ENCODE measurements at regions not wholly inside any gene's neighbourhood (a gene's known extent, or its start where the extent isn't known, plus 50 kb on each side); places are given as distances from the start of the nearest gene placed in this dataset.
"Not testable (repeated sequence)": the region's sequence is repeated elsewhere in the genome, so short reads cannot be mapped to it uniquely, and the experiment has no call there.

DNA sequence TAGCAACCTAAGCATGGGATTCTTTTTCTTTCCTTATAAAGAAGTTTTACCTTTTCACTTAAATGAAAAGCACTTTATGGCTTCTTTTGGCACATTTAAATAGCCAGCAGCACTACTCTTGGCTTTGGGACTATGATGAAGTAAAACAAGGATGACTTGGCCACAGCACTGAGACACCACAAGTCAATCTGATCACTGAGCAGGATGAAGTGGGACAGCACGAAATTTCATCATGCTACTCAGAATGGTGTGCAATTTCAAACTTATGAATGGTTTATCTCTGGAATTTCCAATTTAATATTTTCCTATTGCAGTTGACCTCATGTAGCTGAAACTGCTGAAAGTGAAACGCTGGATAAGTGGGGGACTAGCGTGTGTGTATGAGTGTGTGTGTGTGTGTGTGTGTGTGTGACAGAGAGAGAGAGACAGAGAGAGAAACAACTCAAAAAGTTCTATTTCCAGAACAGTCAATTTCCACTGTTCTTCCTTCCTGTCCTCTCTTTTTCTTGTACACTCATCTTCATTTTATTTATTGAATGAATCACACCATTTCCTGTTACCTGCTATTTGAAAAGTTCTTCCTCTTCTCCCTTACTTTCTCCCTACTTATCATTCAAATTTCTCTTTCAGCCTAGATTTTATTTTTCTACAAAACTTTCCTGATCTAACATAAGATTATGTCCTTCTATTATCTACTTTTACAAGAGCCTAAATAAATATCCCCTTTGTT lies 414.2 kb upstream of the MIR17HG start:
- no peak for DNase-seq

DNA sequence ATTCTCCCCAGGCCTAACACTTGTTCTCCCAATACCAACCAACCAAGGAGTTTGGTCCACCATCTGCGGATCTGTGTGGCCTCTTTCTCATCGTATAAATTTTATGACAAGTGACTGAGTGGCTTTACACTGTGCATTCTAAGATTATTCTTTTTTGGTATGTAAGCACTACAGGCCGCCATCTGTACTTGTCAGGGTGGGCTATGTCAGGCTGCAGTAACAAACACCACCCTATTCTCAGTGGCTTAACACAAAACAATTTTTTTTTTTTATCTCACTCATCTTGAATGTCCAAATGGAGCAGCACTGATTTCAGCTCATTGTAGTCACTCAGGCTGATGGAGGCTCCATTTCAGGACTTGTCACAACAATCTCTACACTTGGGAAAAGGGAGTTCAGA lies 412.7 kb upstream of the MIR17HG start:
- no peak for DNase-seq

DNA sequence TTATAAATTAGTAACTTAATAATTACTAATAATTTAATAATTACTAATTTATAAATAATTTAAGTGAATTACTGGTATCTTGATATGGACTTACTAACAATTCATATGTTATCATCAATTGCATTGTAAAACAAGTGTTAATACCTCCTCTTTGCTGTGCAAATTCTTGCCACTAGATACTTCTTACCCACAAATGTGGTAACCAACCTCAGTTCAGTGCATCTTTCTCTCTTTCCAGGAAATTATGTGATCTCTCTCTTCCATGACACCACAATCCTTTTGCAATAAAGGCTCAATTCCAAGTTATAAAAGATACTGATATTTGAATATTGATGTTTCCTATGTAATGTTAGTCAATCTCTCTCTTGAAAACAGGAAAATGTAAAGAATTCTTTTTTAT lies 408.6 kb upstream of the MIR17HG start:
- no peak for DNase-seq

DNA sequence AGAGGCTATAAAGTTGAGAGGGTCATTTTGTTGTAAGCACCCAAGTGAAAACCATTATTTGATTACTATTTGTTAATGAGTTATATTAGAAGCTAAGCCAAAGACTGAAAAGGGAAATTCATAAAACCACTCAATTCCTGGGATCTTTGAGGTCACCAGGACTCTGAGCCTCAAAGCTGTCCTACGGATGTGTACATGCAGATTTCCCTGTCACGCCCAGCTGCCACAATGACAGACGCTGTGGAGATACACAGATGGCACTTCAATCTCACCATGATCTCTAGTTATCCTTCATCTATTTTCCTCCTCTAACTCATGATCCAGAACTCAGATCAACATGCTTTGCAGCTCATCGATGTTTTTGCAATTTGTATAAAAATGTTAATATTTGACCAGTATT lies 403.5 kb upstream of the MIR17HG start:
- no peak for DNase-seq

DNA sequence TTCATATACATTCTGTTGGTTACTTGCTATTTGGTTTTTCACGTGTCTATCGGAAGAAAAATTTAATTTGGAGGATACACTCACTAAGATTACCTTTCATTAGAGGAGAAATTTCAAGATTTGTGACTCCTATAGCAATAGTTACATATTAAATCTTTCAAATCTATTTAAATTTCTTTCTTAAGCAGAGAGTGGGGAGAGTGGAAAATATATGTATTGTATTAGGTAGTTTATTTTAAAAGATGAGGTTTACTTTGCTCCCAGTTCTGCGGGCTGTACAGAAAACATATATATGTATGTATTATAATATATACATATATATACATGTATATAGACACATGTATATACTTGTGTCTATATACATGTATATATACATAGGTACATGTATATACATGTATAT lies 402.3 kb upstream of the MIR17HG start:
- DNase-seq, result not testable (repeated sequence)

DNA sequence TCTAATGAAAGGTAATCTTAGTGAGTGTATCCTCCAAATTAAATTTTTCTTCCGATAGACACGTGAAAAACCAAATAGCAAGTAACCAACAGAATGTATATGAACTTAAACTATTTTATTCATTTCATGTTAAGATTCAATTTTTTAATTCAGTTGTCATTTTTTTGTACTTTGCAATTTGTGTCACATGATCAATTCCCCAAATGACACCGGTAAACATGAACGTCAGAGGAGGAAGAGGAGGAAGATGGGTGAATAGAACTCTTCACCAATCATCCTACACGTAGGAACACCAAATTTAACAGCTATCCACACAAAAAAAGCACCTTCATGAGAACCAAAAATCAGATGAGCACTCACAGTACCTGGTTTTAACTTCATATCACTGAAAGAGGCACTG lies 401.4 kb upstream of the MIR17HG start:
- DNase-seq, result not testable (repeated sequence)

DNA sequence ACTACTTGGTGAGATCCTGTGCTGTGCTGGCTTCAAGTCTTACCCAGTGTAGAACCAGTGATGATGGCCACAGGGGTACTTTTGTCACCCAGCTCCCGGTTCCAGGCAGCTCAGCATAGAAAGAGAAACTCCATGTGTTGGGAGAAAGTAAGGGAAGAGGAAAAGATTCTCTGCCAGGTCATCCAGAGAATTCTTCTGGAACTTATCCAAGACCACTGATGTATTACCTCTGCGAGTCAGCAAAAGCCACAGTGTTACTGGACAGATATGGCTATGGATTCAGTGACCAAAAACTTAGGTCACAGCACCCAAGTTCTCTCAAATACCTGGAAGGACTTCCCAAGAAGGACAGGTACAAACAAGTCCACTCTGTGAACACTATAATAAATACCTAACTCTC lies 399.5 kb upstream of the MIR17HG start:
- no peak for DNase-seq

DNA sequence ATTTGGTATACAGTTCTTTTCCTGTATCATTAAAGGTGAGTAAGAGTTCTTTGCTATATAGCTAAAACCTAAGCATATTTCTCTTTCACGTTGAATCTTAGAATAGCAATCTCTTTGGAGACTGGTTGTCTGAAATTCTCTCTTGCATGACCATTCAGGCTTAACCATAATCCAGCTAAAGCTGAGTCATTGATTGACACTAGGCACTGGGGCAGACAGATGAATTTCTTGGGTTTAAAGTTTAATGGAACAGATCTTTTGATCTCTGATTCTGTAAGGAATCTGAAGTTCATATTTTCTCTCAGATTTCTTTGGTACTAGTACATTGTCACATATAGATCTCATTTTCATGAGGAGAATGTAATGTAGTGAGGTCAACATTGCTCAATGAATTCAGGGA lies 397.3 kb upstream of the MIR17HG start:
- DNase-seq, result no peak

DNA sequence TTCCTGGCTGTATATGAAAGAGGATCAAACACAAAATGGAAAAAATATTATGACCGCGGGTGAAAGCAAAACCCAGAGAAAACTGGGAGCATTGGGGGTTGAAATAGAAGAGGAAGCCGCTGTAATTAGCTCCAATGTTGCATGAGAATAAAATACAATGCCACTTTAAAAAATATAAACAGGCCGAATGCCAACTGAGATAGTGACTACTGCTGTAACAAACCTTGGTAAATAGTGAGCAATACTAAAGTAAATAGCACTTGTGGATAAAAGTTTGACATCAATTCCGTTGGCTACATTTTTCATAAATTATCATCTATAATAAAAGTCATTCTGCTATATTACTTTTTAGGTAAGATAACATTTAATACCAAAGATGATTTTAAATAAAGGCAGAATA lies 395.8 kb upstream of the MIR17HG start:
- DNase-seq, result no peak

DNA sequence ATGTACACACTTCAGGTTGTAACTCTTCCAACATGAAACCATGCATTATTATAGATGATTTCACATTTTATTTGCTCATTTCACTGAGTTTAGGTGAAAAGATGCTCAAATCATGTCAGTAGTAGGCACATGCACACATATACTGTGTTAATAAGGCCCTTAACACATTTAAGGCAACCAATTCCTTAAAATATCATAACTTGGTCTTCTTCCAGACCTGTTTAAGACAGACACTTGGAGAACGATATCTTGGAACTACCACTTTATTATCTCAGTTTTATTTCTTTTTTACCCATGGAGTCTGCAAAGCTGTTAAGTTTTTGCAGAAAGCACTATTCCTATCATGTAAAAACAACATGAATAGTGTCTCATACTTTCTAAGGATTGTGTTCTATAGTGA lies 395.2 kb upstream of the MIR17HG start:
- DNase-seq, result no peak

DNA sequence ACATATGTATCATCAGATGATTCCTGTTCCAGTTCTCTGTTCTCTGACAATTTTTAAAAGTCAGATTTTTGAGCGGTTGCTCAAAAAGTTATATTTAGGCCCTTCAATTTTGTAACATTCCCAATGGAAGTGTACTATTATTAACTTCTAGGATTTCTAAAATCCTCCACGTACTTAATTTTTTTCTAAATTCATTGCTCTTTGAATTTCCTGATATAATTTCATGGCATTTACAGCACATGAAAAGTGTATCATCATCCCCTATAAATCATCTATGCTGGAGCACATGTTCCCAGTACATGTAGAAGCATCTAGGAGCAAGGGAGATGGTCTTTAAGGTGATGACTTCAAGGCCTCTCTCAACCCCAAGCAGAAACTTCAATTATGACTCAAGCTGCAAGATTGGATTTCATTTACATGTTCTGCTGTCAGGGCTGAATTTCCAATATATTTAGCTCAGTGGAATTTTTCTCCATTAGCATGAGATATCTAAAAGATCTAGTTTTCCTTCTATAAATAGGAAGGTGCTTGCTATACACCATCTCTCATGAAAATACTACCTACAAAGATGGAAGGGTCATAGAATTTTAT lies 392.8 kb upstream of the MIR17HG start:
- DNase-seq, result no peak

DNA sequence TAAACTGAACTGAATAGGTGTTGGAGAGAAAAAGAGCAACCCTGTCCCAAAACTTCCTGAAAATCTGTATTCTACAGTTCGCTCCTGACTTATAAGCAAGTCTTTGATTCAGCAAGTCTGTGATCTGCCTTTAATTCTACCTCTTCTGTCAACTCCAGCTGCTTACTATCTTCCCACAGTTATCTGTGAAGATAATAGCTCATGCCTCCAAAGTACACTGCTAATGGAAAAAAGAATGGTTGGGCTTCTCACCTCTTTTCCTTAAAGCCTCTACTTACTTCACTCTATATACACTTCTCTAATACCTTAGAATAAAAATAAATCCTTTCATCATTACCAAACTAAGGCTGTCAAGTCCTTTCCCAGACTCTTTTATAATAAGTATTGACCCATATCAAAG lies 391.5 kb upstream of the MIR17HG start:
- no peak for DNase-seq

DNA sequence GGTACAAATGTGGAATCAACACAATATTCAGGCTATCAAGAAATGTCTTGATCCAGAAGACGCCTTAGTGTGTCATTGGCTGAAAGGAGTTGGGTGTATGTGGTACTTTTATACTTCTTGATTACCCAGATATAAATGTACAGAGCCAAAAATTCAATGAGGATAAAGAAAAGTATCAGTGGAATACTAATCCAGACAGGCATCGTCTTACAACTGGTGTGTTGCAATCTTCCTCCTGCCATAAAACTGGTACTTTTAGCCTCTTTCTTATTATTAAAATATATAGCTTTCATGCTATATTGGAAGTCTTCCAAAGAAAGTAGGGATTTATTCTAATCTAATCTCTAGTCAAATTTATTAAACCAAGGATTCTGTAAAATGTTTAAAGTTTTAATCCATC lies 388.6 kb upstream of the MIR17HG start:
- no peak for DNase-seq

DNA sequence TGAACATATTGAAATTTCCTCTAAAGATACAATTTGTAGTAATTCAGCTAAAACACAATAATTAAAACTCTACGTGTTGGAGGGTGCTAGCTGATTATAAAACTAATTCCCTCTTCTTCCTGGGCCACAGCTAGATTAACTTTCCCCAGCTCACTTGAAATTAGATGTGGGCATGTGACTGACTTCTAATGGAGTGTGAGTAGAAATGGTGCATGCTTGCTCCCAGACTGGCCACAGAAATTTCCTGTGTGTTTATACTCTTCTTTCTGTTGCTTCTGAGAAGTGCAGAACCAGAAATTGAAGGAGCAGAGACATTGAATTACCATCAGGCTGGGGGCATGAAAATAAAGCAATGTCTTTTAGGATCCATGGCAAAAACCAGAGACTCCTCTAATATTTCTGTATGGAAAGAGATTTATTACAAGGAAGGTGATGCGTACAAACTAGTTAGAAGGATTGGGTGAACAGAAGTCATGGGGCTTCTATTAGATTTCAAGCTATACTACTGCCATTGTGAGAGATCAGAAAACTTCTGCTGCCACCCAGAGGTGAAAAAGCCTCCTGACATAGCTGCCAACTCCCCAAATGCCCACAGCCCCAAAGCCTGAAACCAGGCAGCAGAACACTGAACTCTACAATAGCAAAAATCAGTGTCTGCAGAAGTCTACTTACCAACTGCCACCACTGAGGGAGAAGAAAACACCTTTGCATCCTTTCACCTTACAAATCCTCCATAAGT lies 379.2 kb upstream of the MIR17HG start:
- DNase-seq, result peak in 1 of 3 donors; percentile 3

DNA sequence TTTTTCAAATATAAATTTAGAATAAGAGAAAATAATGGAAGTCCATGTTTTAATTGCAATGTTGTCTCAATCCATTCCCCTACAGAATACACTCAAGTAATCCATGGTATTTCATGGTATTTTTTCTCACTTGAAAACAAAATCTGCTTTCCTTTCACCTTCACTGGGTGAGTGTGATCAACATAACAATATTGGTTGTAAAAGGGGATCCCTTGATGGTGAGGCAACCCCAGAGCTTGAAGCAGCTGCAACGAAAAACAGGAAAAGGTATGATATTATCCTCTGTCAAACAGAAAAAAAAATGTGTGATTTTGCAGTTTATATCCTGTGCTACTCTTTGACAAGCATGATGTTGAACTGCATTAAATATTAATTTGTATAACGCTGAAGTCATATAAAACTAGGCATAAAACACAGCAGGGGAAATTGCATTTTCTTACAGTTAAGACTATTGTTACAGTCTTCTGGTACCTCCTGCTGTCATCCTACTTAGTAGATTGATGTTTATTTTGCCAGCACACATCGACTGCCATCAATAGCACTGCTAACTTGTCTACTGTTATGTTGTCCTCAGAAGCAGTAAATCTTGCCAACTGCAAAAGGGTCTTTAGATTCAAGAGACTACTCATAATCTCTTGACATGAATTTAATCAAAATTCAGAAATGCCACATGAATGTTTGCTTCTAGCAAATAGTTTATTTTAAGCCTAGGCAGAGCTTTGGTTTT lies 373.1 kb upstream of the MIR17HG start:
- no peak for DNase-seq

DNA sequence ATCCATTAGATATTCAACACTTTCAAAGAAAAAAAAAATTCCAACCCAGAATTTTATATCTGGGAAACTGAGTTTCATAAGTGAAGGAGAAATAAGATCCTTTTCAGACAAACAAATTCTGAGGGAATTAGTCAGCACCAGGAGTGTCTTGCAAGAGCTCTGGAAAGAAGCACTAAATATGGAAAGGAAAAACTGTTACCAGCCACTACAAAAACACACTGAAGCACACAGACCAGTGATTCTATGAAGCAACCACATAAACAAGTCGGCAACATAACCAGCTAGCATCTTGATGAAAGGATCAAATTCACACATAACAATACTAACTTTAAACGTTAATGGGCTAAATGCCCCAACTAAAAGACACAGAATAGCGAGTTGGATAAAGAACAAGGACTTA lies 368.4 kb upstream of the MIR17HG start:
- no peak for DNase-seq

DNA sequence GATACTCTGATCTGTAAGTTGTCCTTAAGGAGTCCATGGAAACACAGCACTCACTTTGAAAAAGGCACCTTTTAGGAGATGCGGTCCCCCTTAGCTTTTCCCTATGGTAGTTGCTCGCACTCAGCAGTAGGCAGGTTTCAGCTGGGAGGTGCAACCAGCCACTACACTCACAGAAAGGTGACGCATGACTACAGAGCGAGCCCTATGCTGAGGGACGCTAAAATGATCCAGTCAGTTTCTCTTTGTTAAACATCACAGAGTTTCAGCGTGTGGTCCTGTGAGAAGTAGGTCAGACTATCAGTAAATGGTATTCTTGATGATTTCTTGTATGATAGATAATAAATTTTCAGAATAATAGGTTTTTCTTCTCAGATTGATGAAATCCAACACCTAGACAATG lies 362.7 kb upstream of the MIR17HG start:
- DNase-seq, result no peak

DNA sequence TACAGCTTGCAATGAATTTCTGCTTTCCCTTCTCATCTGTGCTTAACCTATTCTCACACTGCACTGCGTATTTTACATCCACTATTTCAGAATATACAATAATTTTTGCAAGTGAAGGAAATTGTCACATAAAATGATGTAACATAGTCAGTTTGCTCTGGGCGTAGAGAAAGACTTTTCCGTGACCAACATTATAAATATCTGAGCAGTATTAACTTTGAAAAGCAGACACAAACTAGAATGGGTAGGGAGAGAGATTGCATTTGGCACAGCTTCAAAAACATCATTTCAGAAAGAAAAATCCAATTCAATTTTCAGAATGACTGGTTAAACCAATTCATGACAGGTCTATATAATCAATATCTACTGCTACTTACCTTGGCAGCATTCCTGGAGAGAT lies 352.5 kb upstream of the MIR17HG start:
- DNase-seq, result no peak

DNA sequence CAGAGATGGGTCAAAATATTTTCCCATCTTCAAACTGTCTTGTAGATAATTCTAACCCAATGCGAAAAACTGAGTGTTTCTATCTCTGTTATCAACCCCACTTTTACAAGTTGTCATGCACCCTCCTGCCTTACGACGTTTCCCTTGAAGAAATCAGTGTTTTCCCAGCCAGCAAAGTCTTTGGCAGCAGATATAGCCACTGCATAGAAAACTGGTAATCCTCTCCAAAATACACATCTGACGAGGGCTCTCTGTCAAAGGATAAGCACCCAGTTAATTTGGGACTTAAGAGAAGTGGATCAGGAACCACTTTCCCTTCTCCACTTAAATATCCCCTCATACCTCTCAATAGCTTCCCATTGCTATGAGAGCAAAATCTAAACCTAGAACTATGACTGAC lies 351.9 kb upstream of the MIR17HG start:
- DNase-seq, result no peak

DNA sequence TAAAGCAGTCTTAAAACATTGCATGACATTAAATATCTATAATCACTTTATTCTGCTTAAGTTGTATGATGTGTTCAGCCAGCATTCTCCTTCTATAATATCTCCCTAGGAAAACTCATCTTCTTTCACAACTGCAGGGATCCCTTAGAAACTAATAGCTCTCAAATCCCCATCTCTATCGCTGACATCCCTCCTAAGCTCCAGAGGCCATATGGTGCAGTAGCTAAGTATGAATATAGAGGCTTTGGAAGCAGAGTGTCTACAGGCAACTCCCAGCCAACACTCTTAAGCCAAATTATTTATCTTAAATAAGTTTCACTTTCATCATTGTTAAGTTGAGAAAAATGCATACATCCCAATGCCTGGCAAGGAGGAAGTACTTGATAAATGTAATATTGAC lies 349.5 kb upstream of the MIR17HG start:
- no peak for DNase-seq

DNA sequence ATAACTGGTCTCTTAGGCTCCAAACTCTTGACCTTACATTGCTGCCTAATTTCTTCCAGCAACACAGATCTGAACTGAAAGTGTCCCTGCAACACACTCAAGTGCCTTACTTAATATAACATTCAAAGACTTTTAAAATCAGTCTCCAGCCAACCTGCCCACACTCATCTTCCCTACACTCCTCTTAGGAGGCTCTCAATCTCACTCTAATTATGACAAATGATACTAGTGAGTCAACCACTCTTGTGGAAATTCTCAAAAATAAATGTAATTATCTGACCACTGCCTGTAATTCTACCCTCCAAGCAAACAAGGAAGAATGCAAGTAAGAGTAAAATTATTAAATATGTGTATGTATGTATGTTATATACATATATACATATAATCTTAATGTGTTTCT lies 348.1 kb upstream of the MIR17HG start:
- no peak for DNase-seq

DNA sequence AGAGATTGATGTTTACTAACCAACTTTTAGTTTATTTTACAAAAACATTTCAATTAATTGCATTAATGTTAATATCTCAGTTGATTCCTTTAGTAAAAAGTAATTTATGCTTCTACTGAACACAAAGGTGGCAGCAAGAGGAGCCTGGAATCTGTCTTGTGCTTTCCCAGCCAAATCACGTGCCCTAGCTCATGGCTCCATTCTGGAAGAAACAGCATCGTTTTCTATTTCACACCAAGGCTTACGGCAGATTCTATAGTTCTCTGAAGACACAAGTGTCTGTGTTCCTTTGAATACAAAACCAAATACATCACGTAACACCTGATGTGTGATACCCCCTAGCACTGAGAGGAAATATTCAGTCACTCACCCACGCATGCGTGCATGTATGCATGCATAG lies 346.1 kb upstream of the MIR17HG start:
- no peak for DNase-seq

DNA sequence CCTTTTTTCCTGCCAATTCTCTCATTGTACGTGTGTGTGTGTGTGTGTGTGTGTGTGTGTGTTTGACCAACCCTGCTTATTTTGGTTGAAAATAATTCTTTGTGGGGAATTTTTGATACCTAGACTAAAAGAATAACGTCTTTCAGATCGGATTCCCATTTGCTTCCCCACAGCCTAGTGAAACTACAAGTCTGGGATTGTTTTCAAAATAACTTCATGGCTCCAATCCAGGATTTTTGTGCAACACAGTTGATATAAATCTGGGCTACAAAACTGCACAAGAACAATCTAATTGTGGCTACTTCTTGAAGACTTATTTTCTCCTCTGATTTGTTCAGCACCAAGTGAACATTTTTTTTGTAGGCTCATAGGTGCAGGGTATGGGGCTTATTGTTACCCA lies 332.8 kb upstream of the MIR17HG start:
- peak; percentile 38 to 63 (median 44) for DNase-seq
